ENCODE measurements at regions not wholly inside any gene's neighbourhood (a gene's known extent, or its start where the extent isn't known, plus 50 kb on each side); places are given as distances from the start of the nearest gene placed in this dataset.

GRCh38 chr5:13640270-13640669, 304.2 kb downstream of the DNAH5 start:
- CTCF ChIA-PET (ENCODE audit: partially characterized antibody) = interaction anchor here (1.4 kb wide), 1 partner anchor 161 kb away, joined by 4 read pairs; no protein-coding TSS in a partner anchor
- no peak overlapping the region for H3K4me2 ChIP-seq (ENCODE audit: insufficient read depth in 1 of 2, low read depth in 2 of 2, low read length in 2 of 2)

More at GRCh38 chr5:13640270-13640669, 304.2 kb downstream of the DNAH5 start:
- Histone ChIP-seq H3K4me3 (ENCODE audit: extremely low read depth in 1 of 4, insufficient read depth in 2 of 4, low read depth in 3 of 4, low read length in 4 of 4) (no peak overlapping the region), H3K56ac (replicated peaks; ENCODE audit: insufficient read length, low read depth, low read length) (no peak overlapping the region), H3K9ac (replicated peaks in 1 of 4; ENCODE audit: extremely low read depth in 1 of 4, low read depth in 3 of 4, low read length in 3 of 4) (no peak overlapping the region), H2BK120ac (replicated peaks; ENCODE audit: low read depth, low read length) (no peak overlapping the region), H3K18ac (ENCODE audit: extremely low read depth, low read length) (no peak overlapping the region), H4K5ac (ENCODE audit: insufficient read length, low read depth, low read length) (no peak overlapping the region), H3K14ac (ENCODE audit: insufficient read length) (no peak overlapping the region), H2BK20ac (ENCODE audit: low read length) (no peak overlapping the region), H3K79me1 (ENCODE audit: low read depth, low read length) (no peaks in the 10 kb centered on the region), H3K27me3 (replicated peaks in 1 of 4; ENCODE audit: control insufficient read depth in 3 of 4, extremely low read depth in 1 of 4, insufficient read depth in 3 of 4, low read length in 3 of 4) (no peaks in the 10 kb centered on the region), H2BK12ac (ENCODE audit: low read depth, low read length) (no peak overlapping the region), H3K27ac (ENCODE audit: low read depth, low read length) (no peak overlapping the region), H4K91ac (replicated peaks; ENCODE audit: insufficient read length, low read length) (no peak overlapping the region), H3K4me1 (replicated peaks in 1 of 4; ENCODE audit: control insufficient read depth in 3 of 4, insufficient read depth in 4 of 4, low read length in 3 of 4) (no peaks in the 10 kb centered on the region), H3K23ac (ENCODE audit: insufficient read length) (no peak overlapping the region), H2AFZ (ENCODE audit: low read length) (no peak overlapping the region), H2BK15ac (ENCODE audit: low read length) (no peak overlapping the region), H3K79me2 (ENCODE audit: control insufficient read depth in 1 of 2, insufficient read depth in 2 of 2, low read length in 2 of 2) (no peaks in the 10 kb centered on the region), H3K9me3 (ENCODE audit: insufficient read depth in 2 of 2, low read depth in 1 of 2, low read length in 1 of 2) (no peaks in the 10 kb centered on the region), H2AK5ac (ENCODE audit: low read depth, low read length) (no peak overlapping the region), H2BK5ac (ENCODE audit: low read depth, low read length) (no peak overlapping the region), H4K20me1 (replicated peaks in 1 of 2; ENCODE audit: control insufficient read depth in 1 of 2, insufficient read depth in 2 of 2, low read length in 2 of 2) (no peaks in the 10 kb centered on the region), H3K4ac (replicated peaks; ENCODE audit: insufficient read length, low read depth, low read length) (no peak overlapping the region), H3K23me2 (ENCODE audit: low read depth, low read length) (no peaks in the 10 kb centered on the region), H3K36me3 (ENCODE audit: control insufficient read depth in 2 of 4, insufficient read depth in 4 of 4, low read length in 3 of 4) (no peaks in the 10 kb centered on the region), H4K8ac (ENCODE audit: extremely low read depth, insufficient read depth, low read length) (no peak overlapping the region)
- 92% methylated on average over 2 of the region's 2 CpGs; no CpG with 5 or more reads in 1 of the 2 experiments for whole genome bisulfite sequencing, 2 experiments (ENCODE audit: extremely low coverage in 1 of 2, insufficient coverage in 1 of 2, insufficient read length in 1 of 2, insufficient replicate concordance in 2 of 2, low coverage in 1 of 2, low lambda C conversion rate in 2 of 2, missing lambda C conversion rate in 1 of 2)
- no peak for TF ChIP-seq E2F6 (IDR thresholded peaks at IDR 0.05)
- TF ChIP-seq SIN3A (conservative IDR thresholded peaks at IDR 0.05 in 1 of 2, IDR thresholded peaks at IDR 0.05 in 1 of 2; ENCODE audit: low read depth in 1 of 2, low read length in 2 of 2) = no peak
- TF ChIP-seq RAD21 (IDR thresholded peaks at IDR 0.05 in 1 of 2, conservative IDR thresholded peaks at IDR 0.05 in 1 of 2; ENCODE audit: low read depth in 2 of 2, low read length in 2 of 2) = no peak
- no peak for TF ChIP-seq PHF8 (conservative IDR thresholded peaks at IDR 0.05; ENCODE audit: low read depth, low read length)
- no peak for TF ChIP-seq SAP30 (IDR thresholded peaks at IDR 0.05; ENCODE audit: insufficient read depth, insufficient replicate concordance, low read length)
- DNase-seq (ENCODE audit: low read depth in 1 of 2, low spot score in 2 of 2) = no peak
- POLR2A ChIA-PET (ENCODE audit: partially characterized antibody) = interaction anchor here (0.6 kb wide), 1 partner anchor 162 kb away, joined by 3 read pairs; no protein-coding TSS in a partner anchor
- no peak for FAIRE-seq

Data from H1 (cell line).